Gastrocnemius medialis (tissue), 4 donors: ENCODE measurements at regions not wholly inside any gene's neighbourhood (a gene's known extent, or its start where the extent isn't known, plus 50 kb on each side); places are given as distances from the start of the nearest gene placed in this dataset.

Experiments used
- ATAC-seq, 2 donors: fragments of 150-250 bp; one replicate each; pipeline ENCODE4 v1.9.1; 2016
- DNase-seq, 2 donors: peaks; one replicate each; pipeline ENCODE4 v3.0.0-alpha.2; 2019
- H3K27ac ChIP-seq, 4 donors: fragments of 200-600 bp; sonication (generic); 1 replicate in 1 of 4; 2 replicates in 3 of 4; pipeline ENCODE4 v1.5.1; 2016 to 2018; ENCODE audit warnings: mild to moderate bottlenecking in 2 of 4, moderate library complexity in 1 of 4
- H3K27me3 ChIP-seq, 3 donors: fragments of 200-600 bp; sonication (generic) in 2 of 3; 1 replicate in 1 of 3; 2 replicates in 2 of 3; pipeline versions ENCODE4 v1.5.1 to v1.6.0; 2016 to 2019; ENCODE audit warnings: mild to moderate bottlenecking in 1 of 3, moderate library complexity in 1 of 3
- H3K36me3 ChIP-seq, 2 donors: fragments of 200-600 bp; sonication (generic) in 1 of 2; one replicate each; pipeline ENCODE4 v1.5.1; 2017 to 2018
- H3K4me1 ChIP-seq, 2 donors: fragments of 200-600 bp; sonication (generic) in 1 of 2; one replicate each; pipeline ENCODE4 v1.5.1; 2016 to 2017; ENCODE audit warnings: mild to moderate bottlenecking in 2 of 2
- H3K4me3 ChIP-seq, 4 donors: fragments of 200-600 bp; sonication (generic) in 3 of 4; 1 replicate in 1 of 4; 2 replicates in 3 of 4; pipeline ENCODE4 v1.5.1; 2016 to 2019; ENCODE audit warnings: mild to moderate bottlenecking in 2 of 4
- H3K9me3 ChIP-seq, 3 donors: fragments of 200-600 bp; sonication (generic) in 2 of 3; 1 replicate in 1 of 3; 2 replicates in 2 of 3; pipeline ENCODE4 v1.5.1; 2016 to 2019
- CTCF ChIP-seq, 5 experiments: fragments of 450-650 bp in 3 of 5; fragments of 200-600 bp in 2 of 5; sonication (generic) in 2 of 5; IDR thresholded peaks in 4 of 5; conservative IDR thresholded peaks in 1 of 5; 1 replicate in 4 of 5; 2 replicates in 1 of 5; pipeline ENCODE4 v1.5.1; 2016 to 2019; ENCODE audit warnings: antibody characterized with exemption in 5 of 5, mild to moderate bottlenecking in 3 of 5, moderate library complexity in 3 of 5
- POLR2A ChIP-seq, 2 donors: fragments of 450-650 bp; IDR thresholded peaks; one replicate each; pipeline ENCODE4 v1.6.1; 2017; ENCODE audit warnings: antibody characterized with exemption in 2 of 2, mild to moderate bottlenecking in 2 of 2, moderate library complexity in 2 of 2
- in situ Hi-C, 4 donors: fragments of 200-750 bp; cut with MboI; loops; one replicate each; pipeline versions ENCODE4 v1.15.0 to v1.8.0; 2017; ENCODE audit warnings: low sequenced_read_pairs in 4 of 4
- intact Hi-C: fragments of 100-400 bp; cut with DNase I; formaldehyde crosslinking; loops from one replicate; pipeline ENCODE4 v1.15.1; 2023; ENCODE audit warnings: low total_unique reads

- H3K4me1 ChIP-seq, result peaks cover 0 to 6% of the 10 kb centered on the region in 2 donors
- DNase-seq (no peak), ATAC-seq (no peak)
- H3K27ac ChIP-seq, result no peak overlapping the region
- H3K9me3 ChIP-seq, result no peaks in the 10 kb centered on the region
- in situ Hi-C loops (no loop called here), intact Hi-C loops (no loop called here)
- no peak overlapping the region for H3K4me3 ChIP-seq
- no peaks in the 10 kb centered on the region for H3K27me3 ChIP-seq
- TF ChIP-seq POLR2A (IDR thresholded peaks at IDR 0.05), result no peak
- TF ChIP-seq CTCF (IDR thresholded peaks at IDR 0.05 in 4 of 5, conservative IDR thresholded peaks at IDR 0.05 in 1 of 5), result no peak
- no peaks in the 10 kb centered on the region for H3K36me3 ChIP-seq
Measured at GRCh38 chr13:74024314-74024713, 109.9 kb downstream of the KLF12 start.

- Histone ChIP-seq H3K27ac (no peak overlapping the region), H3K36me3 (no peaks in the 10 kb centered on the region), H3K9me3 (no peaks in the 10 kb centered on the region), H3K4me3 (no peak overlapping the region), H3K27me3 (no peaks in the 10 kb centered on the region), H3K4me1 (no peaks in the 10 kb centered on the region)
- TF ChIP-seq CTCF (IDR thresholded peaks at IDR 0.05 in 4 of 5, conservative IDR thresholded peaks at IDR 0.05 in 1 of 5) (no peak), POLR2A (IDR thresholded peaks at IDR 0.05) (no peak)
- DNase-seq (no peak), ATAC-seq (no peak)
- intact Hi-C loops (no loop called here), in situ Hi-C loops (no loop called here)
Measured at GRCh38 chr13:74023484-74023883, 110.7 kb downstream of the KLF12 start.

- Histone ChIP-seq H3K9me3 (no peaks in the 10 kb centered on the region), H3K27ac (no peak overlapping the region), H3K36me3 (no peaks in the 10 kb centered on the region), H3K4me3 (no peak overlapping the region), H3K4me1 (no peaks in the 10 kb centered on the region), H3K27me3 (no peaks in the 10 kb centered on the region)
- intact Hi-C loops, result no loop called here
- TF ChIP-seq CTCF (IDR thresholded peaks at IDR 0.05 in 4 of 5, conservative IDR thresholded peaks at IDR 0.05 in 1 of 5) (no peak), POLR2A (IDR thresholded peaks at IDR 0.05) (no peak)
- in situ Hi-C loops, result no loop called here
- DNase-seq, result no peak
- ATAC-seq, result no peak
Measured at GRCh38 chr13:74021505-74021904, 112.7 kb downstream of the KLF12 start.

GRCh38 chr13:74018062-74018431, 116.2 kb downstream of the KLF12 start:
- DNase-seq (no peak), ATAC-seq (no peak)
- Histone ChIP-seq H3K4me1 (no peaks in the 10 kb centered on the region), H3K36me3 (no peaks in the 10 kb centered on the region), H3K9me3 (no peaks in the 10 kb centered on the region), H3K4me3 (no peak overlapping the region), H3K27ac (no peak overlapping the region), H3K27me3 (no peaks in the 10 kb centered on the region)
- in situ Hi-C loops (no loop called here), intact Hi-C loops (no loop called here)
- TF ChIP-seq CTCF (IDR thresholded peaks at IDR 0.05 in 4 of 5, conservative IDR thresholded peaks at IDR 0.05 in 1 of 5), result no peak
- no peak for TF ChIP-seq POLR2A (IDR thresholded peaks at IDR 0.05)

- no peaks in the 10 kb centered on the region for H3K4me1 ChIP-seq
Measured at GRCh38 chr13:74017301-74018061, 116.7 kb downstream of the KLF12 start.

More at GRCh38 chr13:74017301-74018061, 116.7 kb downstream of the KLF12 start:
- DNase-seq (no peak), ATAC-seq (no peak)
- intact Hi-C loops, result loop anchor here (2.0 kb wide), 1 partner anchor 13 kb away; no protein-coding TSS in a partner anchor
- Histone ChIP-seq H3K36me3 (no peaks in the 10 kb centered on the region), H3K4me3 (no peak overlapping the region), H3K27ac (no peak overlapping the region), H3K27me3 (no peaks in the 10 kb centered on the region), H3K9me3 (no peaks in the 10 kb centered on the region)
- in situ Hi-C loops, result no loop called here
- TF ChIP-seq POLR2A (IDR thresholded peaks at IDR 0.05), result no peak
- TF ChIP-seq CTCF (IDR thresholded peaks at IDR 0.05 in 4 of 5, conservative IDR thresholded peaks at IDR 0.05 in 1 of 5), result no peak
